ENCODE measurements at regions not wholly inside any gene's neighbourhood (a gene's known extent, or its start where the extent isn't known, plus 50 kb on each side); places are given as distances from the start of the nearest gene placed in this dataset.
"Not testable (repeated sequence)": the region's sequence is repeated elsewhere in the genome, so short reads cannot be mapped to it uniquely, and the experiment has no call there.

DNA sequence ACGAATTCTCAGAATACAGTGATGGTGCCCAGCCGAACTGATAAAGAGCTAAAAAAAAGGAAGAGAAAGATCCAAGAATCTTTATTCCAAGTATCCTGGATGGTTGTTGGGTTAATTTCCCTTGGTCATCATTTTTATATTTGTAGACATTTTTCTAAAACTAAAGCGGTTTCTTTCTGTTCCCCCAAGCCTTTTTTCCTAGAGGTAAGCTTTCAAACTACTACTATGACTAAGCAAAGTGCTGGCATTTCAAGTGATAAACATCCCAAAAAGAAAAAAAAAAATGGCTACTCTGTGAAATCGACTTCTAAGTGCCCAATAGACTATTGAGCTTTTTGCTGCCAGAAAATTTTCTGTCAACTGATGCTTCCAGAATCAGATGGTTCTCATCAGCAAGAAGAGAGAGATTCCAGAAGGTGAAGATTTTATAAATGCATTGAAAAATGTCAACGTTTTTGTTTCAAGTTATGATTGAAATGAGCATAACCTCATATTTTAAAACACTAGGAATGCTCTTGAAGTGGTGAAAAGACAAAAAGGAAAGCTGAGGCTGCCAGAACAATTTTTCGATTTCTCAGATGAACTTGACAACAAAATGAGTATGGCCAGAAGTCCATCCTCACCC lies 96.1 kb upstream of the ZC3H11B start:
- Histone ChIP-seq H3K4me1 (no peaks in the 10 kb centered on the region), H3K36me3 (no peaks in the 10 kb centered on the region), H3K9me3 (no peaks in the 10 kb centered on the region), H3K4me3 (no peak overlapping the region), H3K27me3 (peaks cover 8% of the 10 kb centered on the region), H3K27ac (no peak overlapping the region)
- ATAC-seq: no peak
- WGBS, 2 donors (ENCODE audit: low coverage in 1 of 2): 45 to 53% methylated on average over 5 to 6 of the region's 6 CpGs
- TF ChIP-seq, protein P1, sequence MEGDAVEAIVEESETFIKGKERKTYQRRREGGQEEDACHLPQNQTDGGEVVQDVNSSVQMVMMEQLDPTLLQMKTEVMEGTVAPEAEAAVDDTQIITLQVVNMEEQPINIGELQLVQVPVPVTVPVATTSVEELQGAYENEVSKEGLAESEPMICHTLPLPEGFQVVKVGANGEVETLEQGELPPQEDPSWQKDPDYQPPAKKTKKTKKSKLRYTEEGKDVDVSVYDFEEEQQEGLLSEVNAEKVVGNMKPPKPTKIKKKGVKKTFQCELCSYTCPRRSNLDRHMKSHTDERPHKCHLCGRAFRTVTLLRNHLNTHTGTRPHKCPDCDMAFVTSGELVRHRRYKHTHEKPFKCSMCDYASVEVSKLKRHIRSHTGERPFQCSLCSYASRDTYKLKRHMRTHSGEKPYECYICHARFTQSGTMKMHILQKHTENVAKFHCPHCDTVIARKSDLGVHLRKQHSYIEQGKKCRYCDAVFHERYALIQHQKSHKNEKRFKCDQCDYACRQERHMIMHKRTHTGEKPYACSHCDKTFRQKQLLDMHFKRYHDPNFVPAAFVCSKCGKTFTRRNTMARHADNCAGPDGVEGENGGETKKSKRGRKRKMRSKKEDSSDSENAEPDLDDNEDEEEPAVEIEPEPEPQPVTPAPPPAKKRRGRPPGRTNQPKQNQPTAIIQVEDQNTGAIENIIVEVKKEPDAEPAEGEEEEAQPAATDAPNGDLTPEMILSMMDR (IDR thresholded peaks at IDR 0.05): no peak
- TF ChIP-seq POLR2AphosphoS5 (IDR thresholded peaks at IDR 0.05) (no peak), EP300 (IDR thresholded peaks at IDR 0.05) (no peak), POLR2A (IDR thresholded peaks at IDR 0.05) (no peak)

- not testable (repeated sequence) for H3K4me3 ChIP-seq, ATAC-seq, H3K4me1 ChIP-seq, H3K27ac ChIP-seq, H3K9me3 ChIP-seq, H3K27me3 ChIP-seq, H3K36me3 ChIP-seq
- WGBS, 2 donors (ENCODE audit: low coverage in 1 of 2): 70 to 100% methylated on average over 1 of the region's 1 CpG
These were observed 95.0 kb upstream of the ZC3H11B start for GRCh38 chr1:219707885-219708284.

- H3K27me3 ChIP-seq, H3K36me3 ChIP-seq, H3K4me1 ChIP-seq, H3K4me3 ChIP-seq, H3K9me3 ChIP-seq, H3K27ac ChIP-seq, ATAC-seq: not testable (repeated sequence)
- WGBS, 2 donors (ENCODE audit: low coverage in 1 of 2): 67 to 100% methylated on average over 1 of the region's 3 CpGs
These were observed 91.4 kb upstream of the ZC3H11B start for GRCh38 chr1:219704331-219704730.

- TF ChIP-seq POLR2AphosphoS5 (IDR thresholded peaks at IDR 0.05) (no peak), EP300 (IDR thresholded peaks at IDR 0.05) (no peak), POLR2A (IDR thresholded peaks at IDR 0.05) (no peak)
- TF ChIP-seq, protein P1 (IDR thresholded peaks at IDR 0.05): no peak
- Histone ChIP-seq H3K4me3 (no peak overlapping the region), H3K4me1 (no peaks in the 10 kb centered on the region), H3K36me3 (no peaks in the 10 kb centered on the region), H3K27ac (no peak overlapping the region), H3K9me3 (no peaks in the 10 kb centered on the region), H3K27me3 (no peaks in the 10 kb centered on the region)
- no peak for ATAC-seq
- WGBS, 2 donors (ENCODE audit: low coverage in 1 of 2): 92 to 95% methylated on average over 3 of the region's 3 CpGs
These were observed 90.4 kb upstream of the ZC3H11B start for GRCh38 chr1:219703368-219703639.

- H3K4me1 ChIP-seq: no peaks in the 10 kb centered on the region
- H3K9me3 ChIP-seq: no peaks in the 10 kb centered on the region
- H3K4me3 ChIP-seq: no peak overlapping the region
- TF ChIP-seq, protein P1 (IDR thresholded peaks at IDR 0.05): no peak
- TF ChIP-seq POLR2A (IDR thresholded peaks at IDR 0.05): no peak
- TF ChIP-seq POLR2AphosphoS5 (IDR thresholded peaks at IDR 0.05): no peak
- no peak for TF ChIP-seq EP300 (IDR thresholded peaks at IDR 0.05)
- WGBS, 2 donors (ENCODE audit: low coverage in 1 of 2): 32 to 80% methylated on average over 1 to 3 of the region's 3 CpGs
- no peaks in the 10 kb centered on the region for H3K27me3 ChIP-seq
- H3K27ac ChIP-seq: no peak overlapping the region
- H3K36me3 ChIP-seq: no peaks in the 10 kb centered on the region
- no peak for ATAC-seq
These were observed 88.6 kb upstream of the ZC3H11B start for GRCh38 chr1:219701476-219701875.

DNA sequence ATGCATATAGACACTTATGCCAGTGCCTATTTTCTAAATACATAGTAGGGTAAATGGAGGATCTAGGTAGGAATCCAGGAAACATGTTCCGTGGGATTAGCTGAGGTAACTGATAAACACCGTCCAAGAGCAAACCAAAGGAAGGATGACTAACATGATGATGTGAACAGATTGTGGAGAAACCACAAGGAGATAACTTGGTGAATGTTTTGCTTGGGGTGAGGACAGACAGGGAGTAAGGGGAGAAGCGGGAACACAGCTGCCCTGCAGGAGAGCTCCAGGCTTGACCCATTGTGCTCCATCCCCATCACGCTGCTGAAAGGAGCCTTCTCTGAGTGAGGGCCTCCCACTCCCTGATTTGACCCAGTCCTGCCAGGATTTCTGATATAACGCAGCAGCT lies 87.0 kb upstream of the ZC3H11B start:
- TF ChIP-seq POLR2AphosphoS5 (IDR thresholded peaks at IDR 0.05) (no peak), EP300 (IDR thresholded peaks at IDR 0.05) (no peak), POLR2A (IDR thresholded peaks at IDR 0.05) (no peak)
- TF ChIP-seq, protein P1 (IDR thresholded peaks at IDR 0.05): no peak
- Histone ChIP-seq H3K9me3 (no peaks in the 10 kb centered on the region), H3K27ac (no peak overlapping the region), H3K36me3 (no peaks in the 10 kb centered on the region), H3K27me3 (no peaks in the 10 kb centered on the region), H3K4me3 (no peak overlapping the region), H3K4me1 (no peaks in the 10 kb centered on the region)
- 72 to 97% methylated on average over 3 to 4 of the region's 5 CpGs for whole genome bisulfite sequencing, 2 donors (ENCODE audit: low coverage in 1 of 2)
- ATAC-seq: no peak

Measured in gastroesophageal sphincter (tissue), 4 donors.